GM19467 (cell line): ENCODE measurements at regions not wholly inside any gene's neighbourhood (a gene's known extent, or its start where the extent isn't known, plus 50 kb on each side); places are given as distances from the start of the nearest gene placed in this dataset.
"Not testable (repeated sequence)": the region's sequence is repeated elsewhere in the genome, so short reads cannot be mapped to it uniquely, and the experiment has no call there.

Experiments used
- ATAC-seq: cut with Tn5 transposase; IDR thresholded peaks from one replicate; pipeline ENCODE4 v1.9.1; 2021; ENCODE audit warnings: mild to moderate bottlenecking, moderate library complexity; ENCODE audit not compliant: unreplicated experiment

DNA sequence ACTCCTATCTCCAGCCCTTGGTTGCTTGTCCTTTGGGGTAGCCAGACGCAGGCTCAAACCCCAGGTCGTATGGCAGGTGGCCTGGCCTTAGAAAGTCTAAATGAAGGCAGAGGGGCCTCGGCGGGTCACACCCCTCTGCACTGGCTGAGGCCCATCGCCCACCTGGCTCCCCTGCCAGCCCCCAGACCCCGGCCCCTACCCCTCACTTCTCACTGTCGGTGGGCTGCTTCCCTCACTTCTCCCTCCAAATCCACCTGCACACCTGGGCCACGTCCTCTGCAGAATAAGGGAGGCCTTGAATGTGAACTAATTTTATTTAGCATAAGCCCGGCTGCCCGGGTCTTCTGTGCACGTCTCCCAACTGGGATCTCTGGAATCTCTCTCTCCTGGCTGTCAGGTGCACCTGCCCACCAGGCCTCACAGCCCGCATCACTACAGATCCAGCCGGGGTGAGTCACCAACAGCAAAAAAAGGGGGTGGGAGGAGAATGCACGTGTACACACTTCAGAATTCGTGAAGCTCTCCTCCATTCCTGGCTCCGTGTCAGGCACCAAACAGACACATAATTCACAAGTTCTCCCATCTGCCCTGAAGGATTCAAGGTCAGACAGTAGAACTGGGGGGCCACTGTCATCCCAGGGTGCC is 107.5 kb upstream of the SIM2 start:
- no peak for ATAC-seq

- no peak for ATAC-seq
Observed at GRCh38 chr21:36596174-36596573, 102.7 kb upstream of the SIM2 start.

GRCh38 chr21:36601362-36601761 is 97.6 kb upstream of the SIM2 start:
- no peak for ATAC-seq

DNA sequence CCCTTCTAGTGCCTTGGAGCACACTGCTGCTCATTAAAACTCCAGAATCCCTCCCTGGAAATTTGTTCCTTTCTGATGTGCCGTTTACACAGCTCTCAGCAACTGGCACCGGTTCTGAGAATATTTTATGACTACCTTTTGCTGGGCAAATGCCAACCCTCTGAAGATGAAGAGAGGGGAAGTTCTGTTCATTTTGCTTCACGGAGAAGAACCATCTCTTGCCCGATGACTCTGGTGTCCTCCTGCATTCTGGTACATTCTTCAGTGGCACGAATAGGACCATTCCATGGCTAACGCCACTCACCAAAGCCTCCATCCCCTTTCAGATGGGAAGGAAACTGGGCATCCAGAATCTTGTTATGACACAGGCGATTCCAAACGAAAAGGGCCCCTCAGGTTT is 96.2 kb upstream of the SIM2 start:
- ATAC-seq, result no peak

- ATAC-seq, result no peak
Observed at GRCh38 chr21:36603221-36603620, 95.7 kb upstream of the SIM2 start.

DNA sequence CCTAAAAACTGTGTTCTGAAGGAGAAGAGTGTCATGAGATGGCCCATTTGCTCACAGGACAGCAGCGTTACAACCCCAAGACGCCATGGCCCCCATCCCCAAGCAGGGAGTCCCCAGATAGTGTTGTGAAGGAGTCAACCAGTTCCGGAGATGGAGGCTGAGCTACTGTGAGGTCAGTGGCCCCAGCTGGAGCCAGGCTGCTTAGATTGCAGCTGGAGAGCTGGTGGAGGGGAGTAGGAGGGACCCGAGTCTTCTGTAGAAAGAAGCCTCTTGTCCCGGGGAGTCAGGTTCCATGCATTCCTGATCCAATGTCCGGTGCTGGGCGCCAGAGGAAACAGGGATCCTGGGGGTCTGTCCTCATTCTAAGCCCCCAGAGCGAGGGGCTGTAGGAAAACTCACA is 93.5 kb upstream of the SIM2 start:
- ATAC-seq, result no peak

GRCh38 chr21:36606287-36606982 is 92.5 kb upstream of the SIM2 start:
- ATAC-seq, result no peak

DNA sequence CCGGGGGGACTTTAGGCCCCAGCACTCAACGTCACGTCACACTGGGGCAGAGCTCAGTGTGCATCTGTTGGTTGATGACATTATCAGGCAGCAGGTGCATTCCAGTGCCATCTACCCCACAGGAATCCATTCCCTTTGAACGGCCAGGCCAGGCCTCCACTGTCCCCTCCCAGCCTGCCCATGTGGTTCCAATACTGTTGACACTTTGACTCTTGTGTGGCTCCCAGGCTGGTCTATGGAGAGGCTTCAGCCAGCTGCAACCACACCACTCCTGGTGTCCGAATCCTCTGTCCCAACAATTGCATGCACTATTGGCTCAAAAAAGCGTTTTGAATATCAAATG is 92.0 kb upstream of the SIM2 start:
- ATAC-seq, result no peak

GRCh38 chr21:36608041-36608896 is 90.6 kb upstream of the SIM2 start:
- ATAC-seq, result no peak

DNA sequence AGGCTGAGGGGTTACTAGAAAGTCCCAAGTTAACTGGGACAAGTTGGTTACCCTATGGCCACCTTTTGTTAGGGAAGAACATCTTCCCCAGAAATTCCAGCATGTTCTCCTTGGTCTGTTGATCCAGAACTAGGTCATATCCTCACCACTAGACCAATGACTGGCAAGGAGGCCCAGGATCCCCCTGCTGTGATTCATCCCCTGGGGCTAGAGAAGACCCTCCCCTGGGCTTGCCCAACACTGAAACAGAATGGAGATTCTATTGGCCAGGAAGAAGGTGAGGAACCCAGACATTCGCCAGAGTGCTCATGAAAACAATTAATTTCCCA is 90.1 kb upstream of the SIM2 start:
- ATAC-seq, result no peak

DNA sequence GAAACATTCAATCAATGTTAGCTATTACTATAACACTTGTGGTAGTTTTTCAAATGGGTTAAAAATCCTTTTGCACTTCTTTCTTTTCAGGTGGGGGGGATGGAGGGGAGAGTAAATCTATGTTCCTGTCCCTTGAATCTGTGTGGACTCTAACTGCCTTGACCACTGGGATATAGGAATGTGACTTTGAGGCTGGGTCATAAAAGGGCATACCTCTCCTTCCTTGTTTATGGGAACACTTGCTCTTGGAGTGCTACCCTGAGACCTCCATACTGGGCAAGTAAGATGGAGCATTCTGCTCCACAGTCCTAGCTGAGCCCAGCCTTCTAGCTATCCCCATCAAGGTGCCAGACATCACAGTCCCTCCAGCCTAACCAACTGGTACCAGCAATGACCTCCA is 89.3 kb upstream of the SIM2 start:
- no peak for ATAC-seq

DNA sequence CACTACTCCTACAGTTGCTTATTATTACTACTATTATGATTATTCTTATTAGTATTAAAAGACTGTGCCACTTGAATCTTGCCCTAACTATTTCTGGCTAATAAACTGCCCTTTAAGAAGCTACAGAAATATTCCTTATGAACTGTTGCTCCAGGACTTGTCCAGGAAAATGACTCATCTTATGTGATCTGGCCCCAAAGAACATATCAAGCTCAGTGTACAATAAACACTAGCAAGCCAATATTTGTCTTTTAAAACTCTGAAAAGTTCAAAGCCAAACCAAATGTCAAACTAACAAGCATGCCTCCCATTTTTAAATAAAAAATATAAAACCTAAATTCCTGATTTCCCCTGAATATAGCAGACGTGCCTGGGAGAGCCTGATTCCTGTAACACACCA is 88.7 kb upstream of the SIM2 start:
- no peak for ATAC-seq

- ATAC-seq, result no peak
Observed at GRCh38 chr21:36610935-36611334, 88.0 kb upstream of the SIM2 start.

DNA sequence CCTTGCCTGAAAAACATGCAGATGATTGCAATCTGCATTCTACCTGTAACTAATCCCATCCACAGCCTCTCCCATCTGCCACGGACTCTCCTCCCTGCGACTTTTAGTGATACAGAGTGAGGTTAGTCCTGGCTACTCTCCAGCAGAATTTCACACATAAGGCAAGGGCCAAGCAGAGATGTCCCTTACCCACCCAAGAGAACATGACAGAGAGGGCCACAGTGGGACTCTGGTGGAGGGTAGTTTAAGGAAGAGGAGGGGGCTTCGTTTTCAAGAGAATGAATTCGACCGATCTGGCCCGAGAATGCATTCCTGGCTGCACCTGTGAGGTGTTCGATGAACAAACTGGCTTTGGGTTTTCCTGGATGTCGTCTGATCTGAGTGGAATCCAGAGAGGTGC is 87.5 kb upstream of the SIM2 start:
- no peak for ATAC-seq

DNA sequence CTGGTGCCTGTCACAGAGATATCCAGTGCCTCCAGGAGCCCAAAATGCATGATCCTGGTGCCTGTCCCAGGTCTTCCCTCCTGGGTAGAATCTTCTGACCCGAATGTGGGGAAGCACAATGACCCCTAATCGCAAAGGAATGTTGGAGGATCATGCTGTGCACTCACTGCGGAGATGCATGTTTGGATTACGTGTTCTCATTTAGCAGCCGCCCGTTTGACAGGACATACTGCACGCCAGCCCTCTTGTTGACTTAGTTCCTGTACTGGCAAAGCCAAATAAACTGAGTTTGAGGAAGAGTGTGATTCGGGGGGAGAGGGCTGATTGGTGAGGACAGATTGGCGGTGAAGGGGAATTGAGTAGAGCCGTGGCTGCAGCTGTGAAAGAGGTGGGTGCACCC is 85.9 kb upstream of the SIM2 start:
- ATAC-seq, result no peak

- ATAC-seq, result no peak
Observed at GRCh38 chr21:36613554-36613953, 85.4 kb upstream of the SIM2 start.

- no peak for ATAC-seq
Observed at GRCh38 chr21:36615274-36615964, 83.5 kb upstream of the SIM2 start.

DNA sequence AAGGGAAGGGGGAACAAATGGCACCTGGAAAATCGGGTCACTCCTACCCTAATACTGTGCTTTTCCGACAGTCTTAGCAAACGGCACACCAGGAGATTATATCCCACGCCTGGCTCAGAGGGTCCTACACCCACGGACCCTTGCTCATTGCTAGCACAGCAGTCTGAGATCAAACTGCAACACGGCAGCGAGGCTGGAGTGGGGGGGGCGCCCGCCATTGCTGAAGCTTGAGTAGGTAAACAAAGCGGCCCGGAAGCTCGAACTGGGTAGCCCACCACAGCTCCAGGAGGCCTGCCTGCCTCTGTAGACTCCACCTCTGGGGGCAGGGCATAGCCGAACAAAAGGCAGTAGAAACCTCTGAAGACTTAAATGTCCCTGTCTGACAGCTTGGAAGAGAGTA is 82.1 kb upstream of the SIM2 start:
- ATAC-seq, result not testable (repeated sequence)

- ATAC-seq, result not testable (repeated sequence)
Observed at GRCh38 chr21:36621794-36622193, 77.1 kb upstream of the SIM2 start.

DNA sequence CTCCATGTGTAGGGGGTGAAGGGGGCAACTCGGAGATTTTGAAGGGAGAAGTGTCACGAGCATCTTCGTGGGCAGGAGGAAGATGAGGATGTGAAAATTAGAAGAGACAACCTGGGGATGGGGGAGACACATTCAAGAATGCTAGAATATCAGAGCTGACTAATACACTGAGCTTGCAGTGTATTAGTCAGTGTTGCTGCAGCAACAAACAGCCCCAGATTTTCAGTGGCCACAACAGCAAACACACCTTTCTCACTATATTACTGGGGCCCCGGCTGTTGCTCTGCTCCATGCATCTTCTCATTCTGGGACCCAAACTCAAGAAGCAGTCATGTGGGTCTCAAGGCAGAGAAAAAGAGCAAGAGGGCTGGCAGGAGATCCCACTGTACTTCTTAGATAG is 74.8 kb upstream of the SIM2 start:
- ATAC-seq, result no peak

- no peak for ATAC-seq
Observed at GRCh38 chr21:36626791-36627190, 72.1 kb upstream of the SIM2 start.

GRCh38 chr21:36627242-36627641 is 71.7 kb upstream of the SIM2 start:
- no peak for ATAC-seq
